HCT116 (cell line): ENCODE measurements at regions not wholly inside any gene's neighbourhood (a gene's known extent, or its start where the extent isn't known, plus 50 kb on each side); places are given as distances from the start of the nearest gene placed in this dataset.

Source experiments
- ATAC-seq: fragments of 200-7000 bp; cut with Tn5 transposase; 2 replicates; pipeline ENCODE4 v1.9.1; 2020; ENCODE audit warnings: mild to moderate bottlenecking, moderate library complexity
- BruUV-seq: library from RNA; stranded (reverse); fragments of 400-500 nt; replicated peaks from 2 replicates; lab custom pipeline; 2021; lab: Mats Ljungman, UMichigan
- CTCF ChIA-PET: fragments of 300-600 bp; sonication (Branson Sonifier 250); formaldehyde crosslinking; loops from one replicate; lab custom pipeline; 2021; ENCODE audit warnings: antibody characterized with exemption; lab: Charles Lee
- POLR2A ChIA-PET: fragments of 300-600, 350-600 bp; sonication (Branson Sonifier 250); formaldehyde crosslinking; loops from one replicate; lab custom pipeline; 2021; ENCODE audit warnings: antibody characterized with exemption; lab: Charles Lee
- RAD21 ChIA-PET, 2 experiments: fragments of 300-600 bp; sonication (Branson Sonifier 250); formaldehyde crosslinking; loops; one replicate each; lab custom pipeline; 2023; ENCODE audit warnings: low total read pairs in 2 of 2; ENCODE audit not compliant: uncharacterized antibody in 2 of 2, unreplicated experiment in 2 of 2, low non-redundant PET in 1 of 2; lab: Charles Lee
- DNase-seq: peaks from one replicate; pipeline ENCODE4 v3.0.0-alpha.2; 2010; ENCODE audit warnings: low read depth, low spot score
- H2AFZ ChIP-seq: fragments of 200-600 bp; shearing (Covaris generic), sonication (generic); 2 replicates; pipeline ENCODE4 v1.6.1; 2017; ENCODE audit warnings: low read depth, mixed run types, mixed read lengths, antibody characterized with exemption, low read length; ENCODE audit not compliant: poor library complexity, severe bottlenecking
- H3K27ac ChIP-seq: 2 replicates; pipeline ENCODE4 v1.5.1; 2012; ENCODE audit warnings: low read depth, low read length
- H3K27me3 ChIP-seq: fragments of 200-600 bp; sonication (generic); 2 replicates; pipeline ENCODE4 v1.6.1; 2016; ENCODE audit warnings: mixed run types, low read length, mixed read lengths; ENCODE audit not compliant: insufficient read depth
- H3K36me3 ChIP-seq, 2 experiments: fragments of 200-500 bp in 1 of 2; fragments of 200-600 bp in 1 of 2; sonication (Bioruptor generic) in 1 of 2; sonication (generic) in 1 of 2; 2 replicates each; pipeline versions ENCODE4 v1.5.1 to v1.6.1; 2014 to 2016; ENCODE audit warnings: low read length in 2 of 2, inconsistent platforms in 1 of 2, mixed read lengths in 1 of 2, mixed run types in 1 of 2; ENCODE audit not compliant: insufficient read depth in 2 of 2, control insufficient read depth in 1 of 2
- H3K4me1 ChIP-seq, 2 experiments: fragments of 200-600 bp in 1 of 2; sonication (generic) in 1 of 2; 2 replicates each; pipeline versions ENCODE4 v1.5.1 to v1.6.1; 2012 to 2017; ENCODE audit warnings: low read length in 2 of 2, inconsistent platforms in 1 of 2, mild to moderate bottlenecking in 1 of 2, mixed read lengths in 1 of 2, mixed run types in 1 of 2, moderate library complexity in 1 of 2; ENCODE audit not compliant: insufficient read depth in 2 of 2, control insufficient read depth in 1 of 2
- H3K4me2 ChIP-seq: fragments of 200-600 bp; sonication (generic); 2 replicates; pipeline ENCODE4 v1.6.1; 2017; ENCODE audit warnings: mixed run types, low read length, mixed read lengths
- H3K4me3 ChIP-seq, 2 experiments: fragments of 200-600 bp in 1 of 2; sonication (generic) in 1 of 2; replicated peaks in 1 of 2; 2 replicates each; pipeline ENCODE4 v1.5.1; 2011 to 2016; ENCODE audit warnings: low read length in 2 of 2, control low read depth in 1 of 2, low read depth in 1 of 2, mild to moderate bottlenecking in 1 of 2, mixed read lengths in 1 of 2, mixed run types in 1 of 2
- H3K79me2 ChIP-seq: fragments of 200-600 bp; sonication (generic); 2 replicates; pipeline ENCODE4 v1.6.1; 2017; ENCODE audit warnings: mild to moderate bottlenecking, mixed run types, low read length, moderate library complexity, mixed read lengths; ENCODE audit not compliant: insufficient read depth
- H3K9ac ChIP-seq: fragments of 200-600 bp; sonication (generic); 2 replicates; pipeline ENCODE4 v1.6.1; 2016; ENCODE audit warnings: low read length, mixed read lengths
- H3K9me2 ChIP-seq: fragments of 200-600 bp; sonication (generic), shearing (Covaris generic); 2 replicates; pipeline ENCODE4 v1.6.1; 2017; ENCODE audit warnings: mixed run types, mild to moderate bottlenecking, moderate library complexity; ENCODE audit not compliant: insufficient read depth
- H3K9me3 ChIP-seq, 2 experiments: fragments of 200-500 bp in 1 of 2; fragments of 200-600 bp in 1 of 2; sonication (Bioruptor generic) in 1 of 2; sonication (generic) in 1 of 2; 2 replicates each; pipeline ENCODE4 v1.6.1; 2014 to 2017; ENCODE audit warnings: low read length in 2 of 2, mixed read lengths in 2 of 2, inconsistent platforms in 1 of 2, low read depth in 1 of 2, mild to moderate bottlenecking in 1 of 2, mixed run types in 1 of 2, moderate library complexity in 1 of 2; ENCODE audit not compliant: control insufficient read depth in 1 of 2, insufficient read depth in 1 of 2
- H4K20me1 ChIP-seq: fragments of 200-600 bp; sonication (generic), shearing (Covaris generic); 2 replicates; pipeline ENCODE4 v1.6.1; 2017; ENCODE audit warnings: mixed run types, mild to moderate bottlenecking, moderate library complexity; ENCODE audit not compliant: insufficient read depth
- CBX3 ChIP-seq: IDR thresholded peaks from 2 replicates; pipeline ENCODE4 v1.6.1; 2012; ENCODE audit warnings: low read depth
- CEBPB ChIP-seq: IDR thresholded peaks from 2 replicates; pipeline ENCODE4 v1.6.1; 2012; ENCODE audit warnings: low read depth
- CTCF ChIP-seq, 3 experiments: fragments of 200-600 bp in 1 of 3; sonication (generic) in 1 of 3; IDR thresholded peaks in 2 of 3; conservative IDR thresholded peaks in 1 of 3; 2 replicates each; pipeline ENCODE4 v1.5.1; 2012 to 2017; ENCODE audit warnings: low read depth in 2 of 3, low read length in 2 of 3, antibody characterized with exemption in 1 of 3, borderline replicate concordance in 1 of 3, control low read depth in 1 of 3, mild to moderate bottlenecking in 1 of 3, mixed read lengths in 1 of 3, mixed run types in 1 of 3, moderate library complexity in 1 of 3; ENCODE audit not compliant: insufficient read depth in 1 of 3
- EGR1 ChIP-seq: IDR thresholded peaks from 2 replicates; pipeline ENCODE4 v1.6.1; 2012; ENCODE audit warnings: low read depth
- EZH2 ChIP-seq: fragments of 200-600 bp; sonication (generic); IDR thresholded peaks from 2 replicates; pipeline ENCODE4 v1.6.1; 2017; ENCODE audit warnings: antibody characterized with exemption, mixed run types
- EZH2phosphoT487 ChIP-seq: fragments of 200-600 bp; IDR thresholded peaks from 2 replicates; pipeline ENCODE4 v1.6.1; 2018; ENCODE audit warnings: antibody characterized with exemption, borderline replicate concordance
- FOSL1 ChIP-seq: IDR thresholded peaks from 2 replicates; pipeline ENCODE4 v1.6.1; 2012; ENCODE audit warnings: low read depth
- JUND ChIP-seq: IDR thresholded peaks from 2 replicates; pipeline ENCODE4 v1.6.1; 2012
- POLR2A ChIP-seq: IDR thresholded peaks from 2 replicates; pipeline ENCODE4 v1.7.0; 2011; ENCODE audit warnings: borderline replicate concordance; ENCODE audit not compliant: insufficient read depth, insufficient read length; ENCODE audit errors: extremely low read depth
- POLR2AphosphoS5 ChIP-seq: IDR thresholded peaks from 2 replicates; pipeline ENCODE4 v1.6.1; 2011; ENCODE audit warnings: mild to moderate bottlenecking, low read depth, low read length, moderate library complexity
- REST ChIP-seq: IDR thresholded peaks from 2 replicates; pipeline ENCODE4 v1.6.1; 2012; ENCODE audit warnings: low read depth
- SIN3A ChIP-seq: IDR thresholded peaks from 2 replicates; pipeline ENCODE4 v1.6.1; 2012; ENCODE audit warnings: low read depth
- SP1 ChIP-seq: IDR thresholded peaks from 2 replicates; pipeline ENCODE4 v1.6.1; 2012; ENCODE audit warnings: low read depth
- SRF ChIP-seq: IDR thresholded peaks from 2 replicates; pipeline ENCODE4 v1.6.1; 2012; ENCODE audit warnings: low read depth
- TCF7L2 ChIP-seq: IDR thresholded peaks from 2 replicates; pipeline ENCODE4 v1.7.0; 2011; ENCODE audit warnings: borderline replicate concordance, inconsistent platforms; ENCODE audit not compliant: insufficient read depth, insufficient read length; ENCODE audit errors: extremely low read depth
- YY1 ChIP-seq: IDR thresholded peaks from 2 replicates; pipeline ENCODE4 v1.6.1; 2011; ENCODE audit warnings: low read length, low read depth, moderate library complexity, mild to moderate bottlenecking; ENCODE audit not compliant: insufficient replicate concordance; ENCODE audit errors: extremely low read depth
- ZBTB33 ChIP-seq: IDR thresholded peaks from 2 replicates; pipeline ENCODE4 v1.6.1; 2011; ENCODE audit warnings: mild to moderate bottlenecking, low read length, moderate library complexity; ENCODE audit not compliant: insufficient replicate concordance; ENCODE audit errors: extremely low read depth
- ZFX ChIP-seq: fragments of 450-650 bp; IDR thresholded peaks from 2 replicates; pipeline ENCODE4 v1.6.1; 2017
- ZNF274 ChIP-seq: fragments of 200-500 bp; sonication (Bioruptor generic); IDR thresholded peaks from 2 replicates; pipeline ENCODE4 v1.6.1; 2014; ENCODE audit warnings: mild to moderate bottlenecking, low read depth, low read length, inconsistent platforms
- intact Hi-C: fragments of 100-400 bp; cut with micrococcal nuclease; formaldehyde crosslinking; loops from 2 replicates; pipeline ENCODE4 v1.10.0; 2022
- TF ChIP-seq, protein P1 (sequence below): IDR thresholded peaks from 2 replicates; pipeline ENCODE4 v1.6.1; 2012

- Histone ChIP-seq H3K27ac (no peak overlapping the region), H2AFZ (no peak overlapping the region), H3K27me3 (no peaks in the 10 kb centered on the region), H3K4me3 (no peak overlapping the region), H3K79me2 (no peaks in the 10 kb centered on the region), H3K9me2 (no peaks in the 10 kb centered on the region), H3K4me2 (no peak overlapping the region), H4K20me1 (no peaks in the 10 kb centered on the region), H3K4me1 (no peaks in the 10 kb centered on the region), H3K9me3 (no peaks in the 10 kb centered on the region), H3K9ac (no peak overlapping the region), H3K36me3 (no peaks in the 10 kb centered on the region)
- TF ChIP-seq ZNF274 (no peak), EZH2phosphoT487 (no peak), SP1 (no peak), SRF (no peak), CBX3 (no peak), SIN3A (no peak), JUND (no peak), TCF7L2 (no peak), ZBTB33 (no peak), POLR2AphosphoS5 (no peak), CTCF (IDR thresholded peaks at IDR 0.05 in 2 of 3, conservative IDR thresholded peaks at IDR 0.05 in 1 of 3; ENCODE audit: borderline replicate concordance in 1 of 3, insufficient read depth in 1 of 3, low read depth in 2 of 3, low read length in 2 of 3) (no peak), ZFX (no peak), REST (no peak), CEBPB (no peak), POLR2A (no peak), FOSL1 (no peak), EGR1 (no peak), YY1 (no peak), EZH2 (no peak)
- TF ChIP-seq, protein P1, sequence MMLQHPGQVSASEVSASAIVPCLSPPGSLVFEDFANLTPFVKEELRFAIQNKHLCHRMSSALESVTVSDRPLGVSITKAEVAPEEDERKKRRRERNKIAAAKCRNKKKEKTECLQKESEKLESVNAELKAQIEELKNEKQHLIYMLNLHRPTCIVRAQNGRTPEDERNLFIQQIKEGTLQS: no peak
- no peak for ATAC-seq
- BruUV-seq: no TSS peak
- ChIA-PET RAD21 (no interaction called here), CTCF (no interaction called here), POLR2A (no interaction called here)
- intact Hi-C loops: no loop called here
- DNase-seq: no peak
Observed at GRCh38 chr18:28519997-28520396, 343.1 kb upstream of the CDH2 start.
